ENCODE measurements at regions not wholly inside any gene's neighbourhood (a gene's known extent, or its start where the extent isn't known, plus 50 kb on each side); places are given as distances from the start of the nearest gene placed in this dataset.

DNA sequence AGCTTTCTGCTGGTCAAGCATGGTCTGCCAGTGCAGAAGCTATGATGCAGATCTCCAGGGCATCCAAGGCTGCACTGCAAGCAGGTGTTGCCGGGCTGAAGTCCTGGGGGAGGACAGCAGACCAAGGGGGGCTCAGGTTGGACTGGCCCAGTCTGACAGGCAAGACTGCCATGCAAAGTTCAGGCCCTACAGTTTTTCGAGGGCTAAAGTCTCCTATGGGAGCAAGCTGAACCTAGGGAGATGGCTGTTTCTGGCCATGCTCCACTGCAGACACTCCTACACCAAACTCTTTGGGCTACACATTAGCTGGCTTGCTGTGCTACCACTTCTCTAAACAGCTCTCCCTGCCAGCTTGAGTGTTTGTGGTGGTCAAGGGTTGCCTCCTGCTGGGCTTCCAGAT, 130.0 kb upstream of the SYNCRIP start:
- DNase-seq (ENCODE audit: low read depth) = no peak
- TF ChIP-seq, protein P1, sequence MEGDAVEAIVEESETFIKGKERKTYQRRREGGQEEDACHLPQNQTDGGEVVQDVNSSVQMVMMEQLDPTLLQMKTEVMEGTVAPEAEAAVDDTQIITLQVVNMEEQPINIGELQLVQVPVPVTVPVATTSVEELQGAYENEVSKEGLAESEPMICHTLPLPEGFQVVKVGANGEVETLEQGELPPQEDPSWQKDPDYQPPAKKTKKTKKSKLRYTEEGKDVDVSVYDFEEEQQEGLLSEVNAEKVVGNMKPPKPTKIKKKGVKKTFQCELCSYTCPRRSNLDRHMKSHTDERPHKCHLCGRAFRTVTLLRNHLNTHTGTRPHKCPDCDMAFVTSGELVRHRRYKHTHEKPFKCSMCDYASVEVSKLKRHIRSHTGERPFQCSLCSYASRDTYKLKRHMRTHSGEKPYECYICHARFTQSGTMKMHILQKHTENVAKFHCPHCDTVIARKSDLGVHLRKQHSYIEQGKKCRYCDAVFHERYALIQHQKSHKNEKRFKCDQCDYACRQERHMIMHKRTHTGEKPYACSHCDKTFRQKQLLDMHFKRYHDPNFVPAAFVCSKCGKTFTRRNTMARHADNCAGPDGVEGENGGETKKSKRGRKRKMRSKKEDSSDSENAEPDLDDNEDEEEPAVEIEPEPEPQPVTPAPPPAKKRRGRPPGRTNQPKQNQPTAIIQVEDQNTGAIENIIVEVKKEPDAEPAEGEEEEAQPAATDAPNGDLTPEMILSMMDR (IDR thresholded peaks at IDR 0.05; ENCODE audit: insufficient read depth, low read depth, low read length) = no peak
- no peak overlapping the region for H3K4me3 ChIP-seq (ENCODE audit: low read depth, low read length)

DNA sequence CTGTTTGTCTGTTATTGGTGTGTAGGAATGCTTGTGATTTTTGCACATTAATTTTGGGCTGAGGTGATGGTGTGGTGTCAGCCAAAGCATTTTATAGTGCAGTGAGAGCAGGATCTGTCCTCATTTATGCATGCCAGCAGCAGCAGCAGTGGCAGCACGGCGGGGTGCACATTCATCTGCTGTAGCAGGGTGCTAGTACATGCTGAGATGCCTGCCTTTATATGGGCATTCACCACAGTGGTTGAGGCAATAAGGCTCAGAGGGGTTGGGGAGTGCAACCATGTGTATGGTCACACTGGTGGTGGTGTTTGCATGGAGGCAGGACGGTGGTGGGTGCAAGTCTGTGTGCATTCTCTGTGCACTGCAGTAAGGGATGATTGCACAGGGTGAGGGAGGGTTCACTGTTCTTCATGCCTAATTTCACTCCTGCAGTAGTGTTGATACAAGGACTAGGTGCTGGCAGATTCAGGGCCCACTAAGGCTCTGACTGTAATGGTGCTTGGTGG, 129.3 kb upstream of the SYNCRIP start:
- H3K4me3 ChIP-seq (ENCODE audit: low read depth, low read length) = no peak overlapping the region
- TF ChIP-seq, protein P1 (IDR thresholded peaks at IDR 0.05; ENCODE audit: insufficient read depth, low read depth, low read length) = no peak
- no peak for DNase-seq (ENCODE audit: low read depth)

DNA sequence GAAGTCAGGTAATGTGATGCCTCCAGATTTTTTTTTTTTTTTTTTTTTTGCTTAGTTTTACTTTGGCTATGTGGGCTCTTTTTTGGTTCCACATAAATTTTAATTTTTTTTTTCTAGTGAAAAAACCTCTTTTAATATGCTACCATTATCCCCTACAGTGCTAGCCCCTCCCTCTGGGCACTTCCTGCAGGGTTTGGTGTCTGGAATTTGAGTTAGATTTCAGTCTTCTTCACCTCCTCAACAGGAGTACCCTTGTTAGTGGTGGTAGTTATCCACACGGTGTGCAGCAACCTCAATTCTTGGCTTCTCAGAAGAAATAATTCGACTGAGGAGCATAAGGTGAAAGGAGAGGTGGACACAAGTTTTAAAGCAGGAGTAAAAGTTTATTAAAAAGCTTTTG, 128.8 kb upstream of the SYNCRIP start:
- H3K4me3 ChIP-seq (ENCODE audit: low read depth, low read length) = no peak overlapping the region
- TF ChIP-seq, protein P1 (IDR thresholded peaks at IDR 0.05; ENCODE audit: insufficient read depth, low read depth, low read length) = no peak
- DNase-seq (ENCODE audit: low read depth) = no peak

DNA sequence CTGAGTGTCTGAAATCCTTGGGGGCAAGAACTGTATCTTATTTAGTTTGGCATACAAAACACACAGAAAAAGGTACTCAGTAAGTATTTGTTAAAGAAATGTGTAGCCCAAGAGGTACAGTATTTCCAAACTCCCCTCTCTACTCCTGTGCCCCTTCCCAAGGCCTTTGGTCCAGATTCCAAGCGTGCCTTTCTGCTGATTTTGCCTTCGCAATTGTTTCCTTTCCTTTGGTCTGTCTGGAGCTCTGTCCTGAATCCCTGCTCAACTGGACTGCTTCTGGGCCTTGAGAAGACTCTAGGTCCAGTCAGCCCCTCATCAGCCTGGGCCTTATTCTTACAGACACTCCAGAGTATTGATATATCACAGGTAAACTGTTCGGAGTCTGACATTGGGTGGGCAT, 122.2 kb upstream of the SYNCRIP start:
- TF ChIP-seq, protein P1 (IDR thresholded peaks at IDR 0.05; ENCODE audit: insufficient read depth, low read depth, low read length) = no peak
- DNase-seq (ENCODE audit: low read depth) = no peak
- H3K4me3 ChIP-seq (ENCODE audit: low read depth, low read length) = no peak overlapping the region

DNA sequence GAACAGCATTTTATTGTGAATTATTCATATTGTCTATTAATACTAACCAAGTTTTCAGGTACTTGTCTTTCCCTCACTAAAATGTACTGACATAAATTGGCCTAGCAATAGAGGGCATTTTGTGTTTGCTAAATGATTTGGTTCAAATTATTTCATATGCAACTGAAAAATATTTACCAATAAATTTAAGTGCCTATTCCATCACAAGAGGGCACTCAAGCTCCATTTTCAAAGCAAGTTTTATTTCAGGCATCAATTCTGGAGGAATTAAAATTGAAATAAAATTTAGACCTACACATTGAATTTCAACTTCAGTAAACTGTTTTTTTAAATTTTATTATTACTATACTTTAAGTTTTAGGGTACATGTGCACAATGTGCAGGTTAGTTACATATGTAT, 114.3 kb upstream of the SYNCRIP start:
- no peak overlapping the region for H3K4me3 ChIP-seq (ENCODE audit: low read depth, low read length)
- TF ChIP-seq, protein P1 (IDR thresholded peaks at IDR 0.05; ENCODE audit: insufficient read depth, low read depth, low read length) = peak; percentile 48
- DNase-seq (ENCODE audit: low read depth) = peak; percentile 39

DNA sequence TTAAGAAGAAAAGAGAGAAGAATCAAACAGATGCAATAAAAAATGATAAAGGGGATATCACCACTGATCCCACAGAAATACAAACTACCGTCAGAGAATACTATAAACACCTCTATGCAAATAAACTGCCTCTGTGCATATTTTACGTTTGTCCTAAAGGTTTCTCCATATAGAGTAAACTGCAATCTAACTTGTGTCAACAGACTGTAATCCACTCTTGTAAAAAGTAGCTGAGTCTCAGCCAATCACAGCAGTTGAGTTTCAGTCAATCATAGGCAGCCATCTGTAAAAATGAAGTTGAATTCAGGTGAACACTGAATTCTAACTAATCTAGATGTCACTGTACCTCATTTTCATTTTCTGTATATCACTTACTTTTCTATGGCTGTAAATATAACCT, 112.2 kb upstream of the SYNCRIP start:
- H3K4me3 ChIP-seq (ENCODE audit: low read depth, low read length) = no peak overlapping the region
- no peak for DNase-seq (ENCODE audit: low read depth)
- TF ChIP-seq, protein P1 (IDR thresholded peaks at IDR 0.05; ENCODE audit: insufficient read depth, low read depth, low read length) = no peak

DNA sequence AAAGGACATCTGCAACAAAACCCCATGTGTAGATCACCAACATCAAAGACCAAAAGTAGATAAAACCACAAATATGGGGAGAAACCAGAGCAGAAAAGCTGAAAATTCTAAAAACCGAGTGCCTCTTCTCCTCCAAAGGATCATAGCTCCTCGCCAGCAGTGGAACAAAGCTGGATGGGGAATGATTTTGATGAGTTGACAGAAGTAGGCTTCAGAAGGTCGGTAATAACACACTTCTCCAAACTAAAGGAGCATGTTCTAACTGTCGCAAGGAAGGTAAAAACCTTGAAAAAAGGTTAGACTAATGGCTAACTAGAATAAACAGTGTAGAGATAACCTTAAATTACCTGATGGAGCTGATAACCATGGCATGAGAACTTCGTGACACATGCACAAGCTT, 109.9 kb upstream of the SYNCRIP start:
- DNase-seq (ENCODE audit: low read depth) = no peak
- H3K4me3 ChIP-seq (ENCODE audit: low read depth, low read length) = no peak overlapping the region
- TF ChIP-seq, protein P1 (IDR thresholded peaks at IDR 0.05; ENCODE audit: insufficient read depth, low read depth, low read length) = no peak

Data from fibroblast of villous mesenchyme (primary cell).